ENCODE measurements at regions not wholly inside any gene's neighbourhood (a gene's known extent, or its start where the extent isn't known, plus 50 kb on each side); places are given as distances from the start of the nearest gene placed in this dataset.

DNA sequence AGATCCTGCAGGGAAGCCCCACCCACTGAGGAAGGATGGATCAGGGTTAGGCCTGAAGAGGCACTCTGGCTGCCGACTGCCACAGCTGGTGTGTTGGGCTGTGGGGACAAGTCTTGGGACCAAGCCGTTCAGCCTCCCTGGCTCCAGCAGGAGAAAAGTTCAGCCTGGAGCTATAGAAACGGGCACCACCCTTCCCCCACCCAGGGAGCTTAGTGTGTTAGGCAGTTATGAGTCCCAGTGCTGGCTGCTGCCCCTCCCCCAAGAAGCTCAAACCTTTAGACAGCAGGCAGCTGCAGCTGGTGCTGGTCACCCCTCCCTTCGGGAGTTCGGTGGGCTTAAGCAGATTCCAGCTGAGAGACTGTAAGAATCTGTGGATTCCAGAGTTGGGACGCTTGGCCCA is 447.1 kb upstream of the HS6ST1 start:
- H3K9me3 ChIP-seq = no peaks in the 10 kb centered on the region
- intact Hi-C loops (cut with micrococcal nuclease; ENCODE audit: unreplicated experiment) = no loop called here
- H3K27me3 ChIP-seq (replicated peaks; ENCODE audit: control insufficient read depth, insufficient read depth, low read length) = no peaks in the 10 kb centered on the region
- no peak overlapping the region for H3K4me3 ChIP-seq (ENCODE audit: low read depth, low read length)
- H3K36me3 ChIP-seq (ENCODE audit: control insufficient read depth, insufficient read depth, low read length) = no peaks in the 10 kb centered on the region
- CTCF ChIA-PET = no interaction called here
- Mint-ChIP-seq H3K4me3 (ENCODE audit: unreplicated experiment) (no peak overlapping the region), H3K36me3 (ENCODE audit: insufficient read depth, unreplicated experiment) (no peaks in the 10 kb centered on the region), H3K9me3 (ENCODE audit: unreplicated experiment) (peaks cover 25% of the 10 kb centered on the region), H3K4me1 (ENCODE audit: low read depth, unreplicated experiment) (no peaks in the 10 kb centered on the region), H3K27me3 (ENCODE audit: insufficient read depth, unreplicated experiment) (peaks cover 13% of the 10 kb centered on the region), H3K27ac (ENCODE audit: unreplicated experiment) (no peak overlapping the region)
- BruUV-seq (replicated peaks) = no TSS peak
- no peak for DNase-seq
- POLR2A ChIA-PET = no interaction called here
- H3K4me1 ChIP-seq = no peaks in the 10 kb centered on the region
- TF ChIP-seq, protein P1, sequence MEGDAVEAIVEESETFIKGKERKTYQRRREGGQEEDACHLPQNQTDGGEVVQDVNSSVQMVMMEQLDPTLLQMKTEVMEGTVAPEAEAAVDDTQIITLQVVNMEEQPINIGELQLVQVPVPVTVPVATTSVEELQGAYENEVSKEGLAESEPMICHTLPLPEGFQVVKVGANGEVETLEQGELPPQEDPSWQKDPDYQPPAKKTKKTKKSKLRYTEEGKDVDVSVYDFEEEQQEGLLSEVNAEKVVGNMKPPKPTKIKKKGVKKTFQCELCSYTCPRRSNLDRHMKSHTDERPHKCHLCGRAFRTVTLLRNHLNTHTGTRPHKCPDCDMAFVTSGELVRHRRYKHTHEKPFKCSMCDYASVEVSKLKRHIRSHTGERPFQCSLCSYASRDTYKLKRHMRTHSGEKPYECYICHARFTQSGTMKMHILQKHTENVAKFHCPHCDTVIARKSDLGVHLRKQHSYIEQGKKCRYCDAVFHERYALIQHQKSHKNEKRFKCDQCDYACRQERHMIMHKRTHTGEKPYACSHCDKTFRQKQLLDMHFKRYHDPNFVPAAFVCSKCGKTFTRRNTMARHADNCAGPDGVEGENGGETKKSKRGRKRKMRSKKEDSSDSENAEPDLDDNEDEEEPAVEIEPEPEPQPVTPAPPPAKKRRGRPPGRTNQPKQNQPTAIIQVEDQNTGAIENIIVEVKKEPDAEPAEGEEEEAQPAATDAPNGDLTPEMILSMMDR (IDR thresholded peaks at IDR 0.05; ENCODE audit: insufficient read depth in 1 of 2, low read depth in 1 of 2, low read length in 1 of 2, severe bottlenecking in 1 of 2, unreplicated experiment in 1 of 2) = no peak

DNA sequence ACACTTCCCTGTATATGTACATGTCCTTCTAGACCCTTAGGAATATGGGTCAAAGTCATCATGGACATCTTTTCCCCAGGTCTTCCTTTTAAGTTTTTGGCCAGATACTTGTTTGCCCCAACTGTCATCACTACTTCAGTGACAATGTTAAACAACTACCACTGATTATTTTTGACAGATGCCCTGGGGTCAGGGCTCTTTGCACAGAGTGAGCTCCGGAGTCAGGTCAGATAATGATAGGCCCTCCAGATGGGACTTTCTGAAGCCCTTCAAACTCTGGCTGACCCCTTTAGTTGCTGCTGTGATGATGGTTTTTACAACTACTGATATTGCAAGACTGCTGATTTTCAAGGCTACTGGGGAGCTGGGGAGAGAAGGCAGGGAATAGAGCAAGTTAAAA is 449.4 kb upstream of the HS6ST1 start:
- Histone ChIP-seq H3K9me3 (no peaks in the 10 kb centered on the region), H3K36me3 (ENCODE audit: control insufficient read depth, insufficient read depth, low read length) (no peaks in the 10 kb centered on the region), H3K4me1 (no peaks in the 10 kb centered on the region), H3K27me3 (replicated peaks; ENCODE audit: control insufficient read depth, insufficient read depth, low read length) (0 out of 2 replicates have a peak, but pooled peaks cover 2% of the 10 kb centered on the region), H3K4me3 (ENCODE audit: low read depth, low read length) (no peak overlapping the region)
- ChIA-PET POLR2A (no interaction called here), CTCF (no interaction called here)
- no peaks in the 10 kb centered on the region for H3K4me1 Mint-ChIP-seq (ENCODE audit: low read depth, unreplicated experiment)
- intact Hi-C loops (cut with micrococcal nuclease; ENCODE audit: unreplicated experiment) = no loop called here
- H3K9me3 Mint-ChIP-seq (ENCODE audit: unreplicated experiment) = peaks cover 19% of the 10 kb centered on the region
- H3K36me3 Mint-ChIP-seq (ENCODE audit: insufficient read depth, unreplicated experiment) = no peaks in the 10 kb centered on the region
- no peak overlapping the region for H3K27ac Mint-ChIP-seq (ENCODE audit: unreplicated experiment)
- H3K4me3 Mint-ChIP-seq (ENCODE audit: unreplicated experiment) = no peak overlapping the region
- no TSS peak for BruUV-seq (replicated peaks)
- TF ChIP-seq, protein P1 (IDR thresholded peaks at IDR 0.05; ENCODE audit: insufficient read depth in 1 of 2, low read depth in 1 of 2, low read length in 1 of 2, severe bottlenecking in 1 of 2, unreplicated experiment in 1 of 2) = no peak
- H3K27me3 Mint-ChIP-seq (ENCODE audit: insufficient read depth, unreplicated experiment) = peaks cover 13% of the 10 kb centered on the region
- no peak for DNase-seq

DNA sequence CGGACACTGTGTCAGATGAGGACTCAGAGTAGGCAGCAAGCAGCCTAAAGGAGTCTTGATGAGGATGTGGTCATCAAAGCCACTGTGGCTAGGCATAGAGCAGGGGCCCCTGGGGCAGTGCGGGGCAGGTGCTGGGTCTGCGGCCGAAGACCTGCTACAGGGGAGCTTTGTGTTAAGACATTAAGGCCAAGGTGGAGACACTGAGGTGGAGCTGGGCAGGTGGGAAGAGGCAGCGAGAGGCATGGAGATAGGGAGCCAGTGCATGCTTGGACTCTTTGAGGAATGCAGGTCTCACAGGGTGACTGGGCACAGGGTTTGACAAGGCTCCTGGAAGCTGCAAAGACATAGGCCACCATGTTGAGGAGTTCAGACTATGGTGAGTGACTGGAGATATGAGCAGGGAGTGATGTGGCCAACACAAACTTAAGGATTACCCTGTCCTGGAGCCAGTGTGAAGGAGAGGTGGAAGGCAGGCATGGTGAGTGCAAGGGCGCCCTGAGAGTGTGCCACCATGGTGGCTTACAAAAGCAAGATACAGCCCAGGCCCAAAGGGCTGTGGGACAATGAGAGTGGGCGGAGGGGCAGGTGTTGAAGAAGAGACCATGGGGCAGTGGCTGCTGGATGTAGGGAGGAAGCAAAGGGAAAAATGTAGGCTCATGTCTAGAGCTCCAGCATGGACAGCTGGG is 450.9 kb upstream of the HS6ST1 start:
- H3K4me3 ChIP-seq (ENCODE audit: low read depth, low read length) = no peak overlapping the region
- H3K36me3 Mint-ChIP-seq (ENCODE audit: insufficient read depth, unreplicated experiment) = no peaks in the 10 kb centered on the region
- H3K4me3 Mint-ChIP-seq (ENCODE audit: unreplicated experiment) = no peak overlapping the region

More for the DNA sequence above, 450.9 kb upstream of the HS6ST1 start:
- Histone ChIP-seq H3K36me3 (ENCODE audit: control insufficient read depth, insufficient read depth, low read length) (no peaks in the 10 kb centered on the region), H3K4me1 (no peaks in the 10 kb centered on the region), H3K9me3 (no peaks in the 10 kb centered on the region), H3K27me3 (replicated peaks; ENCODE audit: control insufficient read depth, insufficient read depth, low read length) (0 out of 2 replicates have a peak, but pooled peaks cover 2% of the 10 kb centered on the region)
- TF ChIP-seq, protein P1 (IDR thresholded peaks at IDR 0.05; ENCODE audit: insufficient read depth in 1 of 2, low read depth in 1 of 2, low read length in 1 of 2, severe bottlenecking in 1 of 2, unreplicated experiment in 1 of 2) = no peak
- H3K9me3 Mint-ChIP-seq (ENCODE audit: unreplicated experiment) = peaks cover 6% of the 10 kb centered on the region
- H3K4me1 Mint-ChIP-seq (ENCODE audit: low read depth, unreplicated experiment) = no peaks in the 10 kb centered on the region
- DNase-seq = no peak
- no peak overlapping the region for H3K27ac Mint-ChIP-seq (ENCODE audit: unreplicated experiment)
- BruUV-seq (replicated peaks) = no TSS peak
- CTCF ChIA-PET = no interaction called here
- POLR2A ChIA-PET = no interaction called here
- H3K27me3 Mint-ChIP-seq (ENCODE audit: insufficient read depth, unreplicated experiment) = peaks cover 17% of the 10 kb centered on the region
- intact Hi-C loops (cut with micrococcal nuclease; ENCODE audit: unreplicated experiment) = no loop called here

All from Caco-2 (cell line).